ENCODE measurements at regions not wholly inside any gene's neighbourhood (a gene's known extent, or its start where the extent isn't known, plus 50 kb on each side); places are given as distances from the start of the nearest gene placed in this dataset.

DNA sequence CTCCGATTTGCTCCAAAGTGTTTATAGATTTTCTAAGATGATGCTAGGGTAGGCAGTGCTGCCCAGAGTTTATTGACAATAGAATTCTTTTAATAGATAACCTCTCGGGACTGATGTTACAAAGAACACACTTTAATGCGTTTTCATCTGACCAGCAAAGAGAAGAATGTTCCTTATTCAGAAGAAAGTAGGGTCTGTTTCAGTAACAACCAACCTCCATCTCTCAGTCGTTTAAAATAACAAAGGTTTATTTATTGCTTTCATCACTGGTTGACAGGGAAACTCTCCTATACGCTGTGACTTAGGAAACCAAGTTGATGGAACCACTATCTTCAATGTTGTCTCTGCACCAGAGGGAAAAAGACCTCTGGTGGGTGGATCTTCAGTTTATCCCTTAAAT, 55.1 kb upstream of the PAPPA start:
- H3K4me1 Mint-ChIP-seq (ENCODE audit: unreplicated experiment) = peaks cover 6% of the 10 kb centered on the region
- no peak for DNase-seq (ENCODE audit: extremely low spot score, unreplicated experiment)
- no peak overlapping the region for H3K27ac Mint-ChIP-seq (ENCODE audit: unreplicated experiment)
- no peaks in the 10 kb centered on the region for H3K27me3 Mint-ChIP-seq (ENCODE audit: unreplicated experiment)
- no peaks in the 10 kb centered on the region for H3K9me3 Mint-ChIP-seq (ENCODE audit: unreplicated experiment)
- TF ChIP-seq CTCF (IDR thresholded peaks at IDR 0.05) = no peak
- H3K4me3 Mint-ChIP-seq (ENCODE audit: unreplicated experiment) = no peak overlapping the region
- H3K36me3 Mint-ChIP-seq (ENCODE audit: unreplicated experiment) = no peaks in the 10 kb centered on the region

- no peak for DNase-seq (ENCODE audit: extremely low spot score, unreplicated experiment)
- Mint-ChIP-seq H3K27ac (ENCODE audit: unreplicated experiment) (no peak overlapping the region), H3K9me3 (ENCODE audit: unreplicated experiment) (no peaks in the 10 kb centered on the region), H3K4me3 (ENCODE audit: unreplicated experiment) (no peak overlapping the region), H3K27me3 (ENCODE audit: unreplicated experiment) (no peaks in the 10 kb centered on the region), H3K36me3 (ENCODE audit: unreplicated experiment) (no peaks in the 10 kb centered on the region), H3K4me1 (ENCODE audit: unreplicated experiment) (peaks cover 6% of the 10 kb centered on the region)
- TF ChIP-seq CTCF (IDR thresholded peaks at IDR 0.05) = no peak
Observed at GRCh38 chr9:116099821-116100220, 53.8 kb upstream of the PAPPA start.

GRCh38 chr9:116100711-116101121, 52.9 kb upstream of the PAPPA start:
- no peaks in the 10 kb centered on the region for H3K9me3 Mint-ChIP-seq (ENCODE audit: unreplicated experiment)
- no peak for TF ChIP-seq CTCF (IDR thresholded peaks at IDR 0.05)
- H3K4me3 Mint-ChIP-seq (ENCODE audit: unreplicated experiment) = no peak overlapping the region
- no peak overlapping the region for H3K27ac Mint-ChIP-seq (ENCODE audit: unreplicated experiment)
- no peaks in the 10 kb centered on the region for H3K27me3 Mint-ChIP-seq (ENCODE audit: unreplicated experiment)
- DNase-seq (ENCODE audit: extremely low spot score, unreplicated experiment) = no peak
- peaks cover 6% of the 10 kb centered on the region for H3K4me1 Mint-ChIP-seq (ENCODE audit: unreplicated experiment)
- H3K36me3 Mint-ChIP-seq (ENCODE audit: unreplicated experiment) = no peaks in the 10 kb centered on the region

DNA sequence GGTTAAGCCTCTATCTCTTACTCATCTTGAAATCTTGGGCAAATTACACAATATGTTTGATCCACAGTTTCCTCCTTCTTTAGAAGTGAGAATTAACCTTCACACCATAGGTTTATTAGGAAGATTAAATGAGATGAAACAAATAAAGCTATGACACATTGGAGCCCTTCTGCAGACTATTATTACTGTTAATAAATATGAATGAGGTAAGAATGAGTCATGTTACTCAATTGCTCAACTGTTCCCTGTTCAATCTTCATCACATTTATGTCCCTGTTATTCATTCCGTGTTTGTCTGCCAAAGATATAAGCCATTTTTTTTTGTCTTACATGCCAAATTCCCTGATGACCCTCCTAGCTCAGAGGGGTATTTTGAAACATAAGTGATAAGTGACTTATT, 52.1 kb upstream of the PAPPA start:
- DNase-seq (ENCODE audit: extremely low spot score, unreplicated experiment) = no peak
- peaks cover 6% of the 10 kb centered on the region for H3K4me1 Mint-ChIP-seq (ENCODE audit: unreplicated experiment)
- TF ChIP-seq CTCF (IDR thresholded peaks at IDR 0.05) = no peak
- H3K9me3 Mint-ChIP-seq (ENCODE audit: unreplicated experiment) = no peaks in the 10 kb centered on the region
- no peaks in the 10 kb centered on the region for H3K36me3 Mint-ChIP-seq (ENCODE audit: unreplicated experiment)
- no peak overlapping the region for H3K27ac Mint-ChIP-seq (ENCODE audit: unreplicated experiment)
- H3K4me3 Mint-ChIP-seq (ENCODE audit: unreplicated experiment) = no peak overlapping the region
- no peaks in the 10 kb centered on the region for H3K27me3 Mint-ChIP-seq (ENCODE audit: unreplicated experiment)

- no peaks in the 10 kb centered on the region for H3K4me1 Mint-ChIP-seq (ENCODE audit: unreplicated experiment)
- no peaks in the 10 kb centered on the region for H3K9me3 Mint-ChIP-seq (ENCODE audit: unreplicated experiment)
- DNase-seq (ENCODE audit: extremely low spot score, unreplicated experiment) = no peak
- no peak overlapping the region for H3K4me3 Mint-ChIP-seq (ENCODE audit: unreplicated experiment)
- no peak for TF ChIP-seq CTCF (IDR thresholded peaks at IDR 0.05)
- H3K27me3 Mint-ChIP-seq (ENCODE audit: unreplicated experiment) = no peaks in the 10 kb centered on the region
- no peaks in the 10 kb centered on the region for H3K36me3 Mint-ChIP-seq (ENCODE audit: unreplicated experiment)
- H3K27ac Mint-ChIP-seq (ENCODE audit: unreplicated experiment) = no peak overlapping the region
Observed at GRCh38 chr9:116102596-116102995, 51.0 kb upstream of the PAPPA start.
